ENCODE measurements at regions not wholly inside any gene's neighbourhood (a gene's known extent, or its start where the extent isn't known, plus 50 kb on each side); places are given as distances from the start of the nearest gene placed in this dataset.
"Not testable (repeated sequence)": the region's sequence is repeated elsewhere in the genome, so short reads cannot be mapped to it uniquely, and the experiment has no call there.

GRCh38 chr9:115401756-115402327, 283.9 kb upstream of the TNC start:
- DNase-seq (ENCODE audit: low spot score) = peak; percentile 20

- DNase-seq (ENCODE audit: low spot score) = no peak
These were observed 285.8 kb upstream of the TNC start for GRCh38 chr9:115403753-115404152.

- no peak for DNase-seq (ENCODE audit: low spot score)
These were observed 286.4 kb upstream of the TNC start for GRCh38 chr9:115404311-115404710.

GRCh38 chr9:115411516-115411915, 293.6 kb upstream of the TNC start:
- DNase-seq (ENCODE audit: low spot score) = no peak

GRCh38 chr9:115411993-115412452, 294.1 kb upstream of the TNC start:
- DNase-seq (ENCODE audit: low spot score) = no peak

GRCh38 chr9:115412656-115413055, 294.7 kb upstream of the TNC start:
- DNase-seq (ENCODE audit: low spot score) = no peak

GRCh38 chr9:115413304-115413703, 295.3 kb upstream of the TNC start:
- no peak for DNase-seq (ENCODE audit: low spot score)

- no peak for DNase-seq (ENCODE audit: low spot score)
These were observed 295.9 kb upstream of the TNC start for GRCh38 chr9:115413766-115414382.

- DNase-seq (ENCODE audit: low spot score) = no peak
These were observed 296.6 kb upstream of the TNC start for GRCh38 chr9:115414561-115414960.

GRCh38 chr9:115415450-115415849, 297.5 kb upstream of the TNC start:
- no peak for DNase-seq (ENCODE audit: low spot score)

- no peak for DNase-seq (ENCODE audit: low spot score)
These were observed 298.3 kb upstream of the TNC start for GRCh38 chr9:115416299-115416698.

GRCh38 chr9:115418181-115418580, 300.2 kb upstream of the TNC start:
- DNase-seq (ENCODE audit: low spot score) = not testable (repeated sequence)

- no peak for DNase-seq (ENCODE audit: low spot score)
These were observed 305.0 kb upstream of the TNC start for GRCh38 chr9:115422932-115423440.

- DNase-seq (ENCODE audit: low spot score) = no peak
These were observed 305.7 kb upstream of the TNC start for GRCh38 chr9:115423646-115424045.

- DNase-seq (ENCODE audit: low spot score) = no peak
These were observed 307.6 kb upstream of the TNC start for GRCh38 chr9:115425601-115426000.

GRCh38 chr9:115437418-115437817, 319.5 kb upstream of the TNC start:
- DNase-seq (ENCODE audit: low spot score) = no peak

- no peak for DNase-seq (ENCODE audit: low spot score)
These were observed 321.7 kb upstream of the TNC start for GRCh38 chr9:115439641-115440040.

- no peak for DNase-seq (ENCODE audit: low spot score)
These were observed 324.1 kb upstream of the TNC start for GRCh38 chr9:115442054-115442453.

GRCh38 chr9:115443890-115444289, 325.9 kb upstream of the TNC start:
- no peak for DNase-seq (ENCODE audit: low spot score)

GRCh38 chr9:115444959-115445358, 327.0 kb upstream of the TNC start:
- DNase-seq (ENCODE audit: low spot score) = no peak

GRCh38 chr9:115445655-115446054, 327.7 kb upstream of the TNC start:
- no peak for DNase-seq (ENCODE audit: low spot score)

GRCh38 chr9:115456515-115456914, 338.6 kb upstream of the TNC start:
- no peak for DNase-seq (ENCODE audit: low spot score)

GRCh38 chr9:115461280-115461679, 343.3 kb upstream of the TNC start:
- no peak for DNase-seq (ENCODE audit: low spot score)

GRCh38 chr9:115462623-115463022, 344.7 kb upstream of the TNC start:
- DNase-seq (ENCODE audit: low spot score) = no peak
